Cerebellar cortex (tissue), 1 donor: ENCODE measurements at regions not wholly inside any gene's neighbourhood (a gene's known extent, or its start where the extent isn't known, plus 50 kb on each side); places are given as distances from the start of the nearest gene placed in this dataset.

Experiments
- DNase-seq: peaks from one replicate; pipeline ENCODE4 v3.0.0-alpha.2; 2015; ENCODE audit warnings: low spot score

- DNase-seq = no peak
These were observed 78.9 kb upstream of the RPS23 start for GRCh38 chr5:82356808-82357671.

- DNase-seq = no peak
These were observed 77.9 kb upstream of the RPS23 start for GRCh38 chr5:82356021-82356420.

GRCh38 chr5:82355496-82355895, 77.3 kb upstream of the RPS23 start:
- no peak for DNase-seq

GRCh38 chr5:82355053-82355452, 76.9 kb upstream of the RPS23 start:
- DNase-seq = no peak

GRCh38 chr5:82354543-82354942, 76.4 kb upstream of the RPS23 start:
- DNase-seq = no peak

- DNase-seq = no peak
These were observed 75.4 kb upstream of the RPS23 start for GRCh38 chr5:82353522-82353921.

GRCh38 chr5:82352146-82352791, 74.1 kb upstream of the RPS23 start:
- no peak for DNase-seq

- DNase-seq = peak; percentile 75
These were observed 73.6 kb upstream of the RPS23 start for GRCh38 chr5:82351754-82352145.

GRCh38 chr5:82351297-82351696, 73.1 kb upstream of the RPS23 start:
- no peak for DNase-seq

GRCh38 chr5:82349652-82350051, 71.5 kb upstream of the RPS23 start:
- DNase-seq = peak; percentile 34

- no peak for DNase-seq
These were observed 70.8 kb upstream of the RPS23 start for GRCh38 chr5:82348784-82349425.

GRCh38 chr5:82347201-82347865, 69.2 kb upstream of the RPS23 start:
- no peak for DNase-seq

- DNase-seq = no peak
These were observed 68.4 kb upstream of the RPS23 start for GRCh38 chr5:82346399-82347165.

- DNase-seq = no peak
These were observed 67.0 kb upstream of the RPS23 start for GRCh38 chr5:82345108-82345507.

- DNase-seq = no peak
These were observed 63.2 kb upstream of the RPS23 start for GRCh38 chr5:82341325-82341724.

GRCh38 chr5:82340799-82341198, 62.6 kb upstream of the RPS23 start:
- DNase-seq = no peak

GRCh38 chr5:82339792-82340191, 61.6 kb upstream of the RPS23 start:
- no peak for DNase-seq

GRCh38 chr5:82338771-82339373, 60.7 kb upstream of the RPS23 start:
- no peak for DNase-seq

GRCh38 chr5:82336959-82337351, 58.8 kb upstream of the RPS23 start:
- DNase-seq = no peak

- no peak for DNase-seq
These were observed 58.2 kb upstream of the RPS23 start for GRCh38 chr5:82336226-82336958.

- DNase-seq = no peak
These were observed 57.7 kb upstream of the RPS23 start for GRCh38 chr5:82335806-82336205.
